GM06990 (cell line): ENCODE measurements at regions not wholly inside any gene's neighbourhood (a gene's known extent, or its start where the extent isn't known, plus 50 kb on each side); places are given as distances from the start of the nearest gene placed in this dataset.

Experiments used
- DNase-seq: peaks from one replicate; pipeline ENCODE4 v3.0.0-alpha.2; 2011; ENCODE audit not compliant: insufficient read length; ENCODE audit errors: extremely low read depth
- H3K27me3 ChIP-seq: replicated peaks from 2 replicates; pipeline ENCODE4 v1.6.0; 2011; ENCODE audit warnings: low read length; ENCODE audit not compliant: control insufficient read depth, insufficient read depth
- H3K36me3 ChIP-seq: 2 replicates; pipeline ENCODE4 v1.5.1; 2011; ENCODE audit warnings: low read length; ENCODE audit not compliant: control insufficient read depth, insufficient read depth
- H3K4me3 ChIP-seq: replicated peaks from 2 replicates; pipeline ENCODE4 v1.5.1; 2011; ENCODE audit warnings: low read depth, mild to moderate bottlenecking, control low read depth, low read length
- CTCF ChIP-seq: IDR thresholded peaks from 2 replicates; pipeline ENCODE4 v1.5.1; 2011; ENCODE audit warnings: low read length, control low read depth, mild to moderate bottlenecking, inconsistent platforms; ENCODE audit not compliant: insufficient read depth, poor library complexity, severe bottlenecking

- Histone ChIP-seq H3K4me3 (no peak overlapping the region), H3K27me3 (no peaks in the 10 kb centered on the region), H3K36me3 (no peaks in the 10 kb centered on the region)
- no peak for DNase-seq
- no peak for TF ChIP-seq CTCF
These were observed 193.5 kb upstream of the ELL2 start for GRCh38 chr5:96155147-96155546.

- no peaks in the 10 kb centered on the region for H3K27me3 ChIP-seq
- TF ChIP-seq CTCF, result no peak
- no peak for DNase-seq
- no peak overlapping the region for H3K4me3 ChIP-seq
- H3K36me3 ChIP-seq, result no peaks in the 10 kb centered on the region
These were observed 190.2 kb upstream of the ELL2 start for GRCh38 chr5:96151891-96152290.

- TF ChIP-seq CTCF, result no peak
- H3K36me3 ChIP-seq, result no peaks in the 10 kb centered on the region
- H3K4me3 ChIP-seq, result no peak overlapping the region
- no peaks in the 10 kb centered on the region for H3K27me3 ChIP-seq
- no peak for DNase-seq
These were observed 188.4 kb upstream of the ELL2 start for GRCh38 chr5:96150007-96150406.

- H3K36me3 ChIP-seq, result no peaks in the 10 kb centered on the region
- no peak overlapping the region for H3K4me3 ChIP-seq
- H3K27me3 ChIP-seq, result no peaks in the 10 kb centered on the region
- TF ChIP-seq CTCF, result no peak
- DNase-seq, result no peak
These were observed 187.9 kb upstream of the ELL2 start for GRCh38 chr5:96149546-96149945.

- no peak for DNase-seq
- no peaks in the 10 kb centered on the region for H3K36me3 ChIP-seq
- H3K27me3 ChIP-seq, result no peaks in the 10 kb centered on the region
- TF ChIP-seq CTCF, result no peak
- H3K4me3 ChIP-seq, result no peak overlapping the region
These were observed 187.4 kb upstream of the ELL2 start for GRCh38 chr5:96149021-96149420.

GRCh38 chr5:96148376-96148775 is 186.7 kb upstream of the ELL2 start:
- Histone ChIP-seq H3K36me3 (no peaks in the 10 kb centered on the region), H3K4me3 (no peak overlapping the region), H3K27me3 (no peaks in the 10 kb centered on the region)
- DNase-seq, result no peak
- no peak for TF ChIP-seq CTCF
